Suprapubic skin (tissue), 4 donors: ENCODE measurements at regions not wholly inside any gene's neighbourhood (a gene's known extent, or its start where the extent isn't known, plus 50 kb on each side); places are given as distances from the start of the nearest gene placed in this dataset.

Experiments used
- DNase-seq, 2 donors: peaks; one replicate each; pipeline ENCODE4 v3.0.0-alpha.2; 2019; ENCODE audit warnings: low spot score in 2 of 2
- H3K27ac ChIP-seq: fragments of 200-600 bp; sonication (generic); one replicate; pipeline ENCODE4 v1.5.1; 2019
- H3K27me3 ChIP-seq: fragments of 200-600 bp; sonication (generic); one replicate; pipeline ENCODE4 v1.5.1; 2019
- H3K36me3 ChIP-seq: fragments of 200-600 bp; sonication (generic); one replicate; pipeline ENCODE4 v1.5.1; 2019
- H3K4me1 ChIP-seq: fragments of 200-600 bp; sonication (generic); one replicate; pipeline ENCODE4 v1.5.1; 2019
- H3K4me3 ChIP-seq: fragments of 200-600 bp; sonication (generic); one replicate; pipeline ENCODE4 v1.5.1; 2019; ENCODE audit warnings: mild to moderate bottlenecking
- H3K9me3 ChIP-seq: fragments of 200-600 bp; sonication (generic); one replicate; pipeline ENCODE4 v1.5.1; 2019
- CTCF ChIP-seq, 2 donors: fragments of 200-600 bp in 1 of 2; fragments of 450-650 bp in 1 of 2; sonication (generic) in 1 of 2; IDR thresholded peaks; one replicate each; pipeline ENCODE4 v1.5.1; 2016 to 2019; ENCODE audit warnings: antibody characterized with exemption in 2 of 2, mild to moderate bottlenecking in 1 of 2, moderate library complexity in 1 of 2
- EP300 ChIP-seq: sonication (generic); formaldehyde crosslinking; IDR thresholded peaks from one replicate; pipeline ENCODE4 v1.6.1; 2017; ENCODE audit warnings: antibody characterized with exemption
- POLR2A ChIP-seq, 2 donors: fragments of 450-650 bp; IDR thresholded peaks; one replicate each; pipeline ENCODE4 v1.6.1; 2017; ENCODE audit warnings: antibody characterized with exemption in 2 of 2, mild to moderate bottlenecking in 2 of 2, moderate library complexity in 2 of 2
- POLR2AphosphoS5 ChIP-seq, 3 donors: sonication (generic); formaldehyde crosslinking; IDR thresholded peaks; one replicate each; pipeline ENCODE4 v1.6.1; 2017; ENCODE audit warnings: antibody characterized with exemption in 3 of 3
- WGBS: methylation state at CpG from one replicate; pipeline ENCODE4 v1.1.5; 2018; 5-methylcytosine and 5-hydroxymethylcytosine counted together

DNA sequence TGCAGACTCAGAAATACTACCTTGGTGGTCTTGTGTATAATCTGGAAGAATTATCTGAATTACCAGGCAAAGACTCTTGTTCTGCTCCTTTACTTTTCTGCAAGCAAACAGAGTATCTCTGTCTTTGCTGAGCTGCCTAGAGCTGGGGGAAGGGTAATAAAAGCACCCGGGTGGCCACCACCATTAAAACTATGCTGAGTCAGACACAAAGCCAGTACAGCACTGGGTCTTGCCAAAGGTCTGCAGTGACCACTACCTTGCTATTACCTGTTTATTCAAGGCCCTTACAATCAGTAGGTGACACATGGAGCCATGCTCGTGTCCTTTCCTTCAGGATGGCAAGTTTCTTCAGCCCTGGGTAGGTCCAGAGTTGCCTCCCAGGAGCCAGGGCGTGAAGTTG is 420.6 kb upstream of the CNTN5 start:
- TF ChIP-seq EP300 (no peak), CTCF (IDR thresholded peaks at IDR 0.05) (no peak), POLR2A (IDR thresholded peaks at IDR 0.05) (no peak), POLR2AphosphoS5 (IDR thresholded peaks at IDR 0.05) (no peak)
- Histone ChIP-seq H3K4me1 (no peaks in the 10 kb centered on the region), H3K9me3 (no peaks in the 10 kb centered on the region), H3K36me3 (no peaks in the 10 kb centered on the region), H3K4me3 (no peak overlapping the region), H3K27me3 (no peaks in the 10 kb centered on the region), H3K27ac (no peak overlapping the region)
- 77% methylated on average over 3 of the region's 3 CpGs for WGBS
- DNase-seq, result no peak

DNA sequence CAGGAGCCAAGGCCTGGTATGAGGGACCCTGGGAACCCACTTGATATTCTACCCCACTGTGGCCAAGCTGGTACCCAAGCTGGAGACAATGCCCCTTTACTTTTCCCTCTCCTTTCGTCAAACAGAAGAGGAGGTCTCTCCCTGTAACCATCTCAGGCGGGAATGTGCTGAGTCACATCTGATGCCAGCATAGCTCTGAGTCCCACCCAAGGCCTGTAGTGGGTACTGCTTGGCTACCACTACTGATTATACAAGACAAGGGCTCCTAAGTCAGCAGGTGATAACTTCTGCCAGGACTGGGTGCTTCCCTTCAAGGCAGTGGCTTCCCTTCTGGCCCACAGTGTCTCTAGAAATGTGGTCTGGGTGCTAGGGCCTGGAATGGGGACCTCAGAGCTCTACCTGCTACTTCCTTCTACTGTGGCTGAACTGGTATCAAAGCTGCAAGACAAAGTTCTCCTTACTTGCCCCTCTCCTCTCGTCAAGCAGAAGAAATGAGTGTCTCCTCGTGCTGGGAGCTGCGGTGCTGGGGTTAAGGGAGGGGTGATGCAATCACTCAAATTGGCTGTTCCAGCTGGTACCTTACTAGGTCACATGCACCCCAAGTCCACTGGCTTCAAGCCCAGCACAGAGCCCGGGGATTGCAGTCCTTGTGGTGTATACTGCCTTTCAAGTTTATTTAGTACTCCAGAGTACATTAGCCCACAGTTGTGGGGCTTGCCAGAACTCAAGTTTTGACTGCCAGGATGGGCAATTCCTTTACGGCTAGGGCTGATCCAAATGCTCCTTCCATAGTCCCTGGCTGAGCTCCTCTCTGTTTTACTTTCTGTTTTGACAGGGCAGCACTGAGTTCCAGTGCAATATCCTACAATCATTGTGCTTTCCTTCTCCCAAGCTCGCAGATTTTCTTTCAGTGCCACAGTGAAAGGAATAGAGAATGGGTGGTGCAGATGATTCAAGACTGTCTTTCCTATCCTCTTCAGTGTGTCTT is 419.7 kb upstream of the CNTN5 start:
- no peaks in the 10 kb centered on the region for H3K27me3 ChIP-seq
- H3K27ac ChIP-seq, result no peak overlapping the region
- no peaks in the 10 kb centered on the region for H3K36me3 ChIP-seq
- DNase-seq, result no peak
- H3K9me3 ChIP-seq, result no peaks in the 10 kb centered on the region
- 58% methylated on average over 8 of the region's 8 CpGs for WGBS
- TF ChIP-seq CTCF (IDR thresholded peaks at IDR 0.05), result no peak
- TF ChIP-seq POLR2A (IDR thresholded peaks at IDR 0.05), result no peak
- TF ChIP-seq EP300, result no peak
- no peak for TF ChIP-seq POLR2AphosphoS5 (IDR thresholded peaks at IDR 0.05)
- H3K4me3 ChIP-seq, result no peak overlapping the region
- H3K4me1 ChIP-seq, result no peaks in the 10 kb centered on the region

DNA sequence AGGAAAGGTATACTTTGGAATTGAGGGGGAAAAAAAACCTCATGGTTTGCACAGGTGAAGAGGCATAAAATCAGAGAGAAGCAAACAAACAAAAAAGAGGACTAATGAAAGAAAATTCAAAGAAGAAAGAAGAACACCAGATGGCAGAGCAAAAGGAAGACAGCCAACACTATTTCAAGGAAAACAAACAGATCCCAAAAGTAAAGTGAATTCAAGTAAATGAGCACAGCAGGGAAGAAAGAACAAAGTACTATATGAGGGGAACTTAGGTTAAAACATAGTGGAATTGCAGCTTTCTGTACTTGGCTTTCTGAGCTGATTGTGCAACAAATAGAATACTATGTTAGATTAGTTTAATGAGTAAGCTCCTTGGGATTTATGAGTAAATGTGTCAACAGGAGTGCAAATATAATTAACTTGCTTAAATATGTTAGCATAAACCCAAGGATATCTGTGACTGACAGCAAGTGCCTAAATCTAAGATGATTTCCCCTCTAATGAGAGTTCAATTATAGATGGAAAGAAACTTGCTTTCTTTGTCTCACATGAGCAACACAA is 404.6 kb upstream of the CNTN5 start:
- DNase-seq, result no peak
- Histone ChIP-seq H3K9me3 (peaks cover 3% of the 10 kb centered on the region), H3K27ac (no peak overlapping the region), H3K4me3 (no peak overlapping the region), H3K27me3 (no peaks in the 10 kb centered on the region), H3K4me1 (no peaks in the 10 kb centered on the region), H3K36me3 (no peaks in the 10 kb centered on the region)
- no peak for TF ChIP-seq CTCF (IDR thresholded peaks at IDR 0.05)
- TF ChIP-seq POLR2A (IDR thresholded peaks at IDR 0.05), result no peak
- no peak for TF ChIP-seq EP300
- no peak for TF ChIP-seq POLR2AphosphoS5 (IDR thresholded peaks at IDR 0.05)

- no peaks in the 10 kb centered on the region for H3K27me3 ChIP-seq
- no peaks in the 10 kb centered on the region for H3K4me1 ChIP-seq
- TF ChIP-seq EP300 (no peak), CTCF (IDR thresholded peaks at IDR 0.05) (no peak), POLR2AphosphoS5 (IDR thresholded peaks at IDR 0.05) (no peak), POLR2A (IDR thresholded peaks at IDR 0.05) (no peak)
- no peak overlapping the region for H3K27ac ChIP-seq
- no peaks in the 10 kb centered on the region for H3K36me3 ChIP-seq
- DNase-seq, result no peak
- no peak overlapping the region for H3K4me3 ChIP-seq
- peaks cover 3% of the 10 kb centered on the region for H3K9me3 ChIP-seq
Observed at GRCh38 chr11:98621767-98622166, 399.0 kb upstream of the CNTN5 start.

- no peak for DNase-seq
- no peaks in the 10 kb centered on the region for H3K27me3 ChIP-seq
- H3K36me3 ChIP-seq, result no peaks in the 10 kb centered on the region
- TF ChIP-seq POLR2AphosphoS5 (IDR thresholded peaks at IDR 0.05) (no peak), CTCF (IDR thresholded peaks at IDR 0.05) (no peak), EP300 (no peak), POLR2A (IDR thresholded peaks at IDR 0.05) (no peak)
- H3K27ac ChIP-seq, result no peak overlapping the region
- 75% methylated on average over 2 of the region's 2 CpGs for WGBS
- peaks cover 3% of the 10 kb centered on the region for H3K9me3 ChIP-seq
- H3K4me3 ChIP-seq, result no peak overlapping the region
- no peaks in the 10 kb centered on the region for H3K4me1 ChIP-seq
Observed at GRCh38 chr11:98625526-98625925, 395.2 kb upstream of the CNTN5 start.
